HG03108 (cell line): ENCODE measurements at regions not wholly inside any gene's neighbourhood (a gene's known extent, or its start where the extent isn't known, plus 50 kb on each side); places are given as distances from the start of the nearest gene placed in this dataset.

Experiments used
- ATAC-seq: cut with Tn5 transposase; IDR thresholded peaks from one replicate; pipeline ENCODE4 v1.9.1; 2021; ENCODE audit warnings: moderate library complexity; ENCODE audit not compliant: unreplicated experiment

DNA sequence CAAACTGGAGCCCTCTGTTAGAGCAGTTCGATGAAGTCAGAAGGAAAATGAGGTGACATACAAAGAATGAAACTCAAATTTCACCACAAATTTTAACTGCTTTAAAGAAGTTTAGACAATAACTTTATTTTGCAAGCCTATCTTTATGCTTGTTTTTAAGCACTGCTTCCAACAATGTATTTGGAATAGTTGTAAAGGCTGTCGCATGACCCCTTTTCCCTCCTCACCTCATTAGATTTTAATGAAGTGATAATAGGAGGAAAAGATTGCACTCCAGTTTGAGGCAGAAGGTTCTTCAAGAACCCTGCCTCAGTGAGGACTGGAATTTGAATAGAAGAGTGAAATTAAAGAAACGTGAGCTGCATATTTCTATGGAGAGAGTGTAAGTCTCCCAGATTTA is 386.1 kb upstream of the NR3C2 start:
- no peak for ATAC-seq

DNA sequence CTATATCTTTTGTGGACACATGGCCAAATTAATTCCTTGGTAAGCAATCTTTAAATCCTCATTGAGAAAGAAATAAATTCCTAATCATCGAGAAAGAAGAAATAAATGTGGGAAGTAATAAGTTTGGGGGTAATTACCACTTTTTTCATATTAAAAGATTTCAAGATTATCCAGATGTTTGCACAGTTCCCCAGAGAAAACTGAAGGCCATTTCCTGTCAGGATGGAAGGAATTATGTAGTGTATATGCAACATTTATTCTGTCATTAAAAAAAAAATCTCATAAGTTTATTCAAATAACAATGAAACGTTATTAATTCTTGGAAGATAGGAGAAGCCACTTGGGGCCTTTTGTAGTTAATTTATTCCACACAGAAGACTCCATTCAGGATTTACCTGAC is 385.6 kb upstream of the NR3C2 start:
- no peak for ATAC-seq

- no peak for ATAC-seq
These were observed 381.2 kb upstream of the NR3C2 start for GRCh38 chr4:148823419-148823769.

GRCh38 chr4:148822572-148823418 is 380.6 kb upstream of the NR3C2 start:
- no peak for ATAC-seq

GRCh38 chr4:148814030-148814429 is 371.8 kb upstream of the NR3C2 start:
- no peak for ATAC-seq

- ATAC-seq: no peak
These were observed 371.1 kb upstream of the NR3C2 start for GRCh38 chr4:148813289-148813688.

DNA sequence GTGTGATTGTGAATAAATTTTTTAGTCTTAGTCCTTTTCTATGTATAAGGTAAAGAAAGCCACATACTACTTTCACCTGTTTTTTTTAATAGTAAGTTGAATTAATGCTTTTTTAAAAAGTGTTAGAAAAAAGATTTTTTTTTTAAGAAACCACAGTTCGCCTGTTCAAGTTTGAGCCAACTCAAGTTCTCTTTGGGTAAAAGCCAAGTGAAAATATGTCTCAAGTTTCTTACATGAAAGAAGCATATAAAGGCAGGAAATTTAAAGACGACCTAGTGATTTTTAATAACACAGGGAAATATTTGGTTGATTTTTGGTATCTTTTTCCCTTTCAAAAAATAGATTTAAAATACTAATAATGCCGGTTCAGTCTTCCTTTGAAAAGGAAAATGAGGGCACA is 369.9 kb upstream of the NR3C2 start:
- ATAC-seq: no peak

DNA sequence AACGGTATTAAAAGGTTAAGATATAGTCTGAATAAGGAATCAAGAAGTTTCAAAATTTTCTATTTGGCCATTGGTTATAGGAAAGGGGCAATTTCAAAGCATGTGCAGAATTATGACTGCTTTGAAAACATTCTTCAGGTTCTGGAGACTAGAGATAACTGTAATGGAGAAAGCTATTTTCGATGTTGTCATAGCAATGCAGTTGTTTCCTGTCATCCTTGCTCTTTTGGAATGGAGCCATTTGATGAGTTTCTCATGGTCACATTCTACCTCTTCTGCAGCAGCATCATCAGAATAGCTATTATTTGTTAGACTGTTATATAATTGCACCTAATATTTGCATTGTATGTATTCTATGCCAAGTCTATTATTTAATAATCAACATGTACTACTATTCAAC is 368.2 kb upstream of the NR3C2 start:
- ATAC-seq: no peak

DNA sequence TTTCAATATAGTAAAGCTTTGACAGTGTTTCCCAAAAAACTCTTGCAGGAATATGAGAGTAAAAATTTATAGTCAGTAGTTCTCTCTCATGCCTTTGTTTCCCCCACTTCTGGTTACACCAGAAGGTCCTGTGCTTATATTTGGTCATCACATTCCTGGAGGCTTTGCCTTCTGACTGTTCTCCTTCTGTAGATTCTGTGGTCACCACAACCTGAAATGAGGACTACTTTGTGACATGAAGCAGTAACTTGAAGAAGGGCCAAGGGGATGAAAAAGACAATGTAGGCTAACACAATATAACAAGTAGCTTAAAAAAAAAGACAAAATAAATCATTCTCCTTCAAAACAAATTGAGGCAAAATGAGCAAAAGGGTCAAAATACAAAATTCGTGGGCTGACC is 366.2 kb upstream of the NR3C2 start:
- no peak for ATAC-seq

DNA sequence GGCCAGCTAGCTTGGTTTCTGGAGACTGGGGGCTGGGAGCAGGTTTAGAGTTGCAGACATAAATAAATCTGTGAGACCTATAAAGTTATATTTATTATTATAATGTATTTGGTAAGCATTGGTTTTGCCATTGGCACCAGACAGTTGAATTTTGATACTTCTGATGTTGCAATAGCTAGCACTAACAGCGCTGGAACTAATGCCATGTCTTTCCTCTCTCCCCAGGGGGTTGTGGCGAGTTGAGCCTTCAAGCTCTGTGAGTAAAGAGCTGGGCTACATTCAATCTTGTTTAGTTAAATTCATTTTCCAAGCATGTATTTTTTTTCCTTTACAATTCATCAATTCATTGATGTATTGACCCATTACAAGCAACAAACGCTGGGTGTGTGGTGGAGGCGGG is 358.7 kb upstream of the NR3C2 start:
- no peak for ATAC-seq

- ATAC-seq: no peak
These were observed 358.2 kb upstream of the NR3C2 start for GRCh38 chr4:148800336-148800885.

- ATAC-seq: no peak
These were observed 353.1 kb upstream of the NR3C2 start for GRCh38 chr4:148795156-148795864.

GRCh38 chr4:148793221-148793620 is 351.0 kb upstream of the NR3C2 start:
- no peak for ATAC-seq

DNA sequence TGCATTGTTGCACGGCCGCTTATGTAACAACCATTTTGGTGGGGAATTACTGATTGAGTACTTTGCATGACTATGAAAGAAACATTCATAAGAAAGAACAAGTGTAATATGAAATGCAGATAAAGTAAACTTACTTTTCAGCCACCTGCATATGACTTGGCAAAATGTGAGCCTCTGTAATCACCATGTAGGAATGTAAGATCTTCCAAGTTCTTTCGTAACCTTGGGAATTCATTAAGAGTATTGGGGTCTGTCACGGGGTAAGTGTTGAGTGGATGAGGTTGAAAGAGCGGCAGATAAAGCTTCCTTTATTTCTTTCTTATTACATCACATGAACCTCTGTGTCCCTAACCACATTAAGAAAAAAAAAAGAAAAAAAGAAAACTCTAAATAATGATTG is 348.5 kb upstream of the NR3C2 start:
- no peak for ATAC-seq

- no peak for ATAC-seq
These were observed 348.0 kb upstream of the NR3C2 start for GRCh38 chr4:148790246-148790645.

- ATAC-seq: no peak
These were observed 345.7 kb upstream of the NR3C2 start for GRCh38 chr4:148787831-148788477.

- no peak for ATAC-seq
These were observed 345.1 kb upstream of the NR3C2 start for GRCh38 chr4:148787285-148787684.

GRCh38 chr4:148786699-148787098 is 344.5 kb upstream of the NR3C2 start:
- ATAC-seq: no peak

DNA sequence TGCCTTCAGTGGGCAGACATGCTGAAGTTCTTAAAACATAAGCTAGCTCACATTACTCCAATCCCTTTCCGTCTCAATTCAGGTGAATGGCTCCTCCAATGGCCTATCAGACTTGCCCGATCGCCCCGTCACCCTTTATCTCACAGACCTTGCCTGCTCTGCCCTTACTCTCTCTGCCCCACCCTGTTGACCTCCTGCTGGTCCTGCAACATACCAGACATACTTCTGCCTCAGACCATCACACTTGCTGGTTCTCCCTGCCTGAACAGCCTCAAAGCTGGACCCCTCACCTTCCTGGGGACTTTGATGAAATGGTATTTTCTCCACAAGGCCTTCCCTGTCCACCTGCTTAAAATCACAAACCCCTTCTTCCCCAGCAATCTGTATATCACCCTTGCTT is 340.1 kb upstream of the NR3C2 start:
- ATAC-seq: no peak

- no peak for ATAC-seq
These were observed 338.3 kb upstream of the NR3C2 start for GRCh38 chr4:148780426-148781005.

- no peak for ATAC-seq
These were observed 337.6 kb upstream of the NR3C2 start for GRCh38 chr4:148779771-148780170.
